H1 (cell line): ENCODE measurements at regions not wholly inside any gene's neighbourhood (a gene's known extent, or its start where the extent isn't known, plus 50 kb on each side); places are given as distances from the start of the nearest gene placed in this dataset.

ENCODE experiments used
- CTCF ChIA-PET: fragments of 300-600 bp; sonication (Branson Sonifier 250); formaldehyde crosslinking; loops from one replicate; lab custom pipeline; 2021; ENCODE audit not compliant: partially characterized antibody; lab: Charles Lee
- POLR2A ChIA-PET: fragments of 300-600 bp; sonication (Branson Sonifier 250); formaldehyde crosslinking; loops from one replicate; lab custom pipeline; 2021; ENCODE audit warnings: inconsistent platforms; ENCODE audit not compliant: partially characterized antibody; lab: Charles Lee
- DNase-seq, 2 experiments: peaks; one replicate each; pipeline versions ENCODE4 v3.0.0 to v3.0.0-alpha.2; 2010 to 2022; ENCODE audit warnings: low spot score in 2 of 2, low read depth in 1 of 2, mixed read lengths in 1 of 2
- FAIRE-seq: peaks from 2 replicates; lab custom pipeline; 2011; peaks lifted over from hg19 to GRCh38; lab: Jason Lieb, UNC
- H2AFZ ChIP-seq: 2 replicates; pipeline ENCODE4 v1.8.1; 2012; ENCODE audit warnings: low read length, inconsistent platforms
- H2AK5ac ChIP-seq: 2 replicates; pipeline ENCODE4 v1.6.1; 2013; ENCODE audit warnings: low read depth, low read length
- H2BK120ac ChIP-seq: replicated peaks from 2 replicates; pipeline ENCODE3; 2013; ENCODE audit warnings: low read depth, low read length, inconsistent platforms
- H2BK12ac ChIP-seq: 2 replicates; pipeline ENCODE4 v1.6.1; 2013; ENCODE audit warnings: low read depth, low read length
- H2BK15ac ChIP-seq: 2 replicates; pipeline ENCODE4 v1.6.1; 2013; ENCODE audit warnings: low read length
- H2BK20ac ChIP-seq: 2 replicates; pipeline ENCODE4 v1.6.1; 2013; ENCODE audit warnings: low read length
- H2BK5ac ChIP-seq: 2 replicates; pipeline ENCODE4 v1.6.1; 2013; ENCODE audit warnings: low read depth, low read length
- H3K14ac ChIP-seq: 2 replicates; pipeline ENCODE4 v1.6.1; 2013; ENCODE audit warnings: inconsistent platforms; ENCODE audit not compliant: insufficient read length
- H3K18ac ChIP-seq: 2 replicates; pipeline ENCODE4 v1.6.1; 2013; ENCODE audit warnings: low read length; ENCODE audit errors: extremely low read depth
- H3K23ac ChIP-seq: 2 replicates; pipeline ENCODE4 v1.6.1; 2013; ENCODE audit warnings: inconsistent platforms; ENCODE audit not compliant: insufficient read length
- H3K23me2 ChIP-seq: 2 replicates; pipeline ENCODE4 v1.6.1; 2013; ENCODE audit warnings: low read depth, low read length
- H3K27ac ChIP-seq: 2 replicates; pipeline ENCODE4 v1.6.1; 2011; ENCODE audit warnings: low read depth, low read length, inconsistent platforms
- H3K27me3 ChIP-seq, 4 experiments: replicated peaks in 1 of 4; 1 replicate in 1 of 4; 2 replicates in 3 of 4; pipeline versions ENCODE4 v1.6.1 to v1.8.1; 2011 to 2013; ENCODE audit warnings: low read length in 3 of 4, mild to moderate bottlenecking in 3 of 4, inconsistent platforms in 2 of 4, mixed read lengths in 2 of 4, moderate library complexity in 1 of 4; ENCODE audit not compliant: control insufficient read depth in 3 of 4, insufficient read depth in 3 of 4; ENCODE audit errors: extremely low read depth in 1 of 4
- H3K36me3 ChIP-seq, 4 experiments: 2 replicates each; pipeline versions ENCODE4 v1.6.1 to v1.8.1; 2011 to 2013; ENCODE audit warnings: mild to moderate bottlenecking in 4 of 4, low read length in 3 of 4, moderate library complexity in 2 of 4, control low read depth in 1 of 4, inconsistent platforms in 1 of 4; ENCODE audit not compliant: insufficient read depth in 4 of 4, control insufficient read depth in 2 of 4
- H3K4ac ChIP-seq: replicated peaks from 2 replicates; pipeline ENCODE3; 2013; ENCODE audit warnings: low read length, low read depth, mixed read lengths, inconsistent platforms; ENCODE audit not compliant: insufficient read length
- H3K4me1 ChIP-seq, 4 experiments: replicated peaks in 1 of 4; 1 replicate in 1 of 4; 2 replicates in 3 of 4; pipeline versions ENCODE4 v1.6.1 to v1.8.1; 2011 to 2013; ENCODE audit warnings: low read length in 3 of 4, inconsistent platforms in 2 of 4, mixed read lengths in 1 of 4; ENCODE audit not compliant: insufficient read depth in 4 of 4, control insufficient read depth in 3 of 4
- H3K4me2 ChIP-seq, 2 experiments: 2 replicates each; pipeline versions ENCODE4 v1.6.1 to v1.8.1; 2011 to 2013; ENCODE audit warnings: low read depth in 2 of 2, low read length in 2 of 2, control low read depth in 1 of 2, inconsistent platforms in 1 of 2, mild to moderate bottlenecking in 1 of 2; ENCODE audit not compliant: insufficient read depth in 1 of 2
- H3K4me3 ChIP-seq, 4 experiments: fragments of 200-600, 300-600 bp in 1 of 4; sonication (generic), shearing (Covaris generic), sonication (Bioruptor Twin) in 1 of 4; 2 replicates each; pipeline versions ENCODE4 v1.5.1 to v1.8.1; 2011 to 2016; ENCODE audit warnings: low read length in 4 of 4, low read depth in 3 of 4, control low read depth in 2 of 4, inconsistent platforms in 2 of 4, mild to moderate bottlenecking in 2 of 4, mixed read lengths in 1 of 4, moderate library complexity in 1 of 4; ENCODE audit not compliant: insufficient read depth in 2 of 4; ENCODE audit errors: extremely low read depth in 1 of 4
- H3K56ac ChIP-seq: replicated peaks from 2 replicates; pipeline ENCODE3; 2013; ENCODE audit warnings: low read depth, mild to moderate bottlenecking, mixed read lengths, low read length, inconsistent platforms; ENCODE audit not compliant: insufficient read length
- H3K79me1 ChIP-seq: 2 replicates; pipeline ENCODE4 v1.6.1; 2013; ENCODE audit warnings: low read depth, low read length, control low read depth
- H3K79me2 ChIP-seq, 2 experiments: 2 replicates each; pipeline versions ENCODE4 v1.6.1 to v1.8.1; 2012 to 2013; ENCODE audit warnings: low read length in 2 of 2, mild to moderate bottlenecking in 2 of 2, inconsistent platforms in 1 of 2; ENCODE audit not compliant: insufficient read depth in 2 of 2, control insufficient read depth in 1 of 2
- H3K9ac ChIP-seq, 4 experiments: replicated peaks in 1 of 4; 1 replicate in 1 of 4; 2 replicates in 3 of 4; pipeline versions ENCODE4 v1.6.1 to v1.8.1; 2011 to 2013; ENCODE audit warnings: low read depth in 3 of 4, low read length in 3 of 4, control low read depth in 2 of 4, mild to moderate bottlenecking in 2 of 4, moderate library complexity in 2 of 4, inconsistent platforms in 1 of 4; ENCODE audit errors: extremely low read depth in 1 of 4
- H3K9me3 ChIP-seq, 2 experiments: 2 replicates each; pipeline versions ENCODE4 v1.6.1 to v1.8.1; 2012 to 2013; ENCODE audit warnings: mild to moderate bottlenecking in 2 of 2, moderate library complexity in 2 of 2, control low read depth in 1 of 2, inconsistent platforms in 1 of 2, low read depth in 1 of 2, low read length in 1 of 2, mixed read lengths in 1 of 2; ENCODE audit not compliant: insufficient read depth in 2 of 2
- H4K20me1 ChIP-seq, 2 experiments: replicated peaks in 1 of 2; 2 replicates each; pipeline versions ENCODE3 to v1.8.1; 2011 to 2013; ENCODE audit warnings: inconsistent platforms in 2 of 2, low read length in 2 of 2, mild to moderate bottlenecking in 1 of 2; ENCODE audit not compliant: insufficient read depth in 2 of 2, control insufficient read depth in 1 of 2
- H4K5ac ChIP-seq: 2 replicates; pipeline ENCODE4 v1.6.1; 2013; ENCODE audit warnings: low read length, low read depth, mixed read lengths, inconsistent platforms; ENCODE audit not compliant: insufficient read length
- H4K8ac ChIP-seq: 2 replicates; pipeline ENCODE4 v1.8.0; 2013; ENCODE audit warnings: mild to moderate bottlenecking, moderate library complexity, low read length, inconsistent platforms; ENCODE audit not compliant: insufficient read depth; ENCODE audit errors: extremely low read depth
- H4K91ac ChIP-seq: replicated peaks from 2 replicates; pipeline ENCODE3; 2013; ENCODE audit warnings: low read length, mixed read lengths, inconsistent platforms; ENCODE audit not compliant: insufficient read length
- CHD2 ChIP-seq: IDR thresholded peaks from 2 replicates; pipeline ENCODE4 v1.6.1; 2012; ENCODE audit warnings: low read length, improper control_type of control experiment
- FOSL1 ChIP-seq: IDR thresholded peaks from 2 replicates; pipeline ENCODE4 v1.6.1; 2011; ENCODE audit warnings: mild to moderate bottlenecking, low read depth, low read length, moderate library complexity; ENCODE audit not compliant: insufficient read depth
- MAX ChIP-seq: IDR thresholded peaks from 2 replicates; pipeline ENCODE4 v1.6.1; 2012; ENCODE audit warnings: inconsistent platforms
- RAD21 ChIP-seq, 2 experiments: IDR thresholded peaks in 1 of 2; conservative IDR thresholded peaks in 1 of 2; 2 replicates each; pipeline ENCODE4 v1.6.1; 2011; ENCODE audit warnings: low read depth in 2 of 2, low read length in 2 of 2, improper control_type of control experiment in 1 of 2, inconsistent platforms in 1 of 2, mild to moderate bottlenecking in 1 of 2, moderate library complexity in 1 of 2
- WGBS, 2 experiments: shearing (Covaris generic) in 1 of 2; methylation state at CpG; one replicate each; pipeline versions ENCODE4 v1.1.6 to v1.1.7; 2013 to 2015; ENCODE audit warnings: low lambda C conversion rate in 2 of 2, mixed read lengths in 2 of 2, inconsistent platforms in 1 of 2, low coverage in 1 of 2, missing lambda C conversion rate in 1 of 2; ENCODE audit not compliant: insufficient replicate concordance in 2 of 2, insufficient coverage in 1 of 2, insufficient read length in 1 of 2; ENCODE audit errors: extremely low coverage in 1 of 2, missing lambda C conversion rate in 1 of 2; 5-methylcytosine and 5-hydroxymethylcytosine counted together
- TF ChIP-seq, protein P1 (sequence below), 3 experiments: IDR thresholded peaks; 1 replicate in 2 of 3; 2 replicates in 1 of 3; pipeline versions ENCODE4 v1.5.1 to v1.6.1; 2011; ENCODE audit warnings: low read length in 3 of 3, mild to moderate bottlenecking in 3 of 3, inconsistent platforms in 2 of 3, low read depth in 1 of 3, moderate library complexity in 1 of 3; ENCODE audit not compliant: insufficient read depth in 1 of 3; ENCODE audit errors: control extremely low read depth in 1 of 3

GRCh38 chr2:237154082-237154638, 68.5 kb downstream of the COPS8 start:
- no peak overlapping the region for H2AK5ac ChIP-seq
- no peak overlapping the region for H2BK5ac ChIP-seq
- H3K23ac ChIP-seq, result no peak overlapping the region
- H3K23me2 ChIP-seq, result no peaks in the 10 kb centered on the region
- H4K8ac ChIP-seq, result no peak overlapping the region
- H3K79me2 ChIP-seq, result no peaks in the 10 kb centered on the region
- no peaks in the 10 kb centered on the region for H3K27me3 ChIP-seq
- H3K4me1 ChIP-seq, result no peaks in the 10 kb centered on the region; a peak in 2 of 7 replicates
- no peak overlapping the region for H2BK12ac ChIP-seq
- ChIA-PET CTCF (interaction anchor here (0.8 to 3.1 kb wide), 20 partner anchors 11 to 819 kb away, joined by 3 to 21 read pairs (median 6); no protein-coding TSS in a partner anchor), POLR2A (no interaction called here)
- DNase-seq (peak in 1 of 2 experiments; percentile 67), FAIRE-seq (peak; percentile 95)
- no peak overlapping the region for H3K4me2 ChIP-seq
- no peak for TF ChIP-seq FOSL1
- TF ChIP-seq MAX, result 0 out of 2 replicates have a peak, but pooled peaks have one; percentile 30
- TF ChIP-seq RAD21 (IDR thresholded peaks at IDR 0.05 in 1 of 2, conservative IDR thresholded peaks at IDR 0.05 in 1 of 2; ENCODE audit: low read depth in 2 of 2, low read length in 2 of 2), result peak; percentile 99
- TF ChIP-seq, protein P1, sequence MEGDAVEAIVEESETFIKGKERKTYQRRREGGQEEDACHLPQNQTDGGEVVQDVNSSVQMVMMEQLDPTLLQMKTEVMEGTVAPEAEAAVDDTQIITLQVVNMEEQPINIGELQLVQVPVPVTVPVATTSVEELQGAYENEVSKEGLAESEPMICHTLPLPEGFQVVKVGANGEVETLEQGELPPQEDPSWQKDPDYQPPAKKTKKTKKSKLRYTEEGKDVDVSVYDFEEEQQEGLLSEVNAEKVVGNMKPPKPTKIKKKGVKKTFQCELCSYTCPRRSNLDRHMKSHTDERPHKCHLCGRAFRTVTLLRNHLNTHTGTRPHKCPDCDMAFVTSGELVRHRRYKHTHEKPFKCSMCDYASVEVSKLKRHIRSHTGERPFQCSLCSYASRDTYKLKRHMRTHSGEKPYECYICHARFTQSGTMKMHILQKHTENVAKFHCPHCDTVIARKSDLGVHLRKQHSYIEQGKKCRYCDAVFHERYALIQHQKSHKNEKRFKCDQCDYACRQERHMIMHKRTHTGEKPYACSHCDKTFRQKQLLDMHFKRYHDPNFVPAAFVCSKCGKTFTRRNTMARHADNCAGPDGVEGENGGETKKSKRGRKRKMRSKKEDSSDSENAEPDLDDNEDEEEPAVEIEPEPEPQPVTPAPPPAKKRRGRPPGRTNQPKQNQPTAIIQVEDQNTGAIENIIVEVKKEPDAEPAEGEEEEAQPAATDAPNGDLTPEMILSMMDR (IDR thresholded peaks at IDR 0.05; ENCODE audit: control extremely low read depth in 1 of 3, insufficient read depth in 1 of 3, low read depth in 1 of 3, low read length in 3 of 3), result peak; percentile 69 to 91 (median 78)
- TF ChIP-seq CHD2, result no peak
- no peak overlapping the region for H2BK15ac ChIP-seq
- no peak overlapping the region for H3K56ac ChIP-seq
- H3K18ac ChIP-seq, result no peak overlapping the region
- H2BK120ac ChIP-seq, result no peak overlapping the region
- H3K14ac ChIP-seq, result no peak overlapping the region
- H4K5ac ChIP-seq, result no peak overlapping the region
- H3K27ac ChIP-seq, result no peak overlapping the region
- H4K20me1 ChIP-seq, result no peaks in the 10 kb centered on the region
- H2AFZ ChIP-seq, result no peak overlapping the region
- H3K4me3 ChIP-seq, result no peak overlapping the region
- H2BK20ac ChIP-seq, result no peak overlapping the region
- H3K9ac ChIP-seq, result no peak overlapping the region
- no peak overlapping the region for H4K91ac ChIP-seq
- H3K9me3 ChIP-seq, result no peaks in the 10 kb centered on the region
- no peaks in the 10 kb centered on the region for H3K79me1 ChIP-seq
- no peak overlapping the region for H3K4ac ChIP-seq
- 46% methylated on average over 7 of the region's 7 CpGs; no CpG with 5 or more reads in 1 of the 2 experiments for WGBS, 2 experiments
- H3K36me3 ChIP-seq, result no peaks in the 10 kb centered on the region
